HG02623 (cell line): ENCODE measurements at regions not wholly inside any gene's neighbourhood (a gene's known extent, or its start where the extent isn't known, plus 50 kb on each side); places are given as distances from the start of the nearest gene placed in this dataset.
"Not testable (repeated sequence)": the region's sequence is repeated elsewhere in the genome, so short reads cannot be mapped to it uniquely, and the experiment has no call there.

Experiments
- ATAC-seq: cut with Tn5 transposase; IDR thresholded peaks from one replicate; pipeline ENCODE4 v1.9.1; 2021; ENCODE audit warnings: moderate library complexity; ENCODE audit not compliant: unreplicated experiment

DNA sequence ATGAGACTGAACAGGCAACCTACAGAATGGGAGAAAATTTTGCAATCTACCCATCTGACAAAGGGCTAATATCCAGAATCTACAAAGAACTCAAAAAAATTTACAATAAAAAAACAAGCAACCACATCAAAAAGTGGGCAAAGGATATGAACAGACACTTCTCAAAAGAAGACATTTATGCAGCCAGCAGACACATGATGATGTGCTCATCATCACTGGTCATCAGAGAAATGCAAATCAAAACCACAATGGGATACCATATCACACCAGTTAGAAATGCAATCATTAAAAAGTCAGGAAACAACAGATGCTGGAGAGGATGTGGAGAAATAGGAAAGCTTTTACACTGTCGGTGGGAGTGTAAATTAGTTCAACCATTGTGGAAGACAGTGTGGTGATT, 51.7 kb upstream of the PAXBP1 start:
- not testable (repeated sequence) for ATAC-seq

GRCh38 chr21:32824950-32825349, 53.4 kb upstream of the PAXBP1 start:
- no peak for ATAC-seq

DNA sequence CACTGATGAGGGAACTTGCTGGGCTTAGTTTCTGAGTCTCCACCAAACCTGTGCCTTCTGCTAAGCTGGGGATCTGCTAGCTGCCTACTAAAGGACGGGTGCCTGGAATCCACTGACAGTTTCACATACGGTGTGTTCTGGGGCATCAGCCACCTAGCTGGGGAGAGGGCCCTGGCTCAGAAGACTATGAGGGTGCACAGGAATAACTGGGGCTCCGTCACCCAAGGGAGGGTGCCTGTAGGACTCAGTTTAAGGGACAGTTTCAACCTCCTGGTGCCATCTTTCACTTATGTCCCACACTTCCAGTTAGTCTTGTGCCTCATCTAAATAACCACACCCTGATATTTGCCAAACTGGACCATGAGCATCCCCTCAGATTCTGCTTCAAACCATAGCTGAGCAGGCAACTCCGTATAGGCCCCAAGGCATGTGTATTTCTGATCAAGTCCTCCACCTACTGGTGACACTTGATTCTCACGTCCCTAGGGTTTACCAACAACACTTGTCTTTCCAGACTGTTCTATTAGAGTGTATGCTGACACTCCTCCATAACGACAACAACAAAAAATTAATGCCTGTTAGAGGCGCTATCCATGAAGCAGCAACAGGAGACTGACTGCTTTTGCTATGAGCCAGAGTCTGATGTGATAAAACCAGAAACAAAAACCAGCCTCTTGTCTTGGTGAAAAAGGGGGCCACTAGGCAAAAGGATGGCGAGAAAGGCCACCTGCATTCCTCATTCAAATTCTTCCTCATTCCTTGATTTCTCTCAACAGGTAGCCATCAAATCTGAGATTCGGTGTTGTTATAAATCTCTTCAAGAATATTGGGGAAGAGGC, 55.0 kb upstream of the PAXBP1 start:
- peak; percentile 53 for ATAC-seq

GRCh38 chr21:32828908-32829307, 57.4 kb upstream of the PAXBP1 start:
- no peak for ATAC-seq

DNA sequence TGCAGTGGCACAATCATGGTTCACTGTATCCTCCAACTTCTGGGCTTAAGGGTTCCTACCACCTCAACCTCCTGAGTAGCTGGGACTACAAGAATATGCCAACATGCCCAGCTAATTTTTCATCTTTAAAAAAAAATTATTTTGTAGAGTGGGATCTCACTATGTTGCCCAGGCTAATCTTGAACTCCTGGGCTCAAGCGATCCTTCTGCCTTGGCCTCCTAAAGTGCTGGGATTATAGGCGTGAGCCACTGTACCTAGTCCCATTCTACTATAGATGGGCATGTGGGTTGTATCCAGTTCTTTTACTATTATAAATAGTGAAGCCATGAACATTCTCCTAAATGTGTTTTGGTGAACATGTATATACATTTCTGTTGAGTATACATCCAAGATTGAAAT, 57.9 kb upstream of the PAXBP1 start:
- ATAC-seq: no peak

- ATAC-seq: not testable (repeated sequence)
Measured at GRCh38 chr21:32831779-32832178, 60.2 kb upstream of the PAXBP1 start.

DNA sequence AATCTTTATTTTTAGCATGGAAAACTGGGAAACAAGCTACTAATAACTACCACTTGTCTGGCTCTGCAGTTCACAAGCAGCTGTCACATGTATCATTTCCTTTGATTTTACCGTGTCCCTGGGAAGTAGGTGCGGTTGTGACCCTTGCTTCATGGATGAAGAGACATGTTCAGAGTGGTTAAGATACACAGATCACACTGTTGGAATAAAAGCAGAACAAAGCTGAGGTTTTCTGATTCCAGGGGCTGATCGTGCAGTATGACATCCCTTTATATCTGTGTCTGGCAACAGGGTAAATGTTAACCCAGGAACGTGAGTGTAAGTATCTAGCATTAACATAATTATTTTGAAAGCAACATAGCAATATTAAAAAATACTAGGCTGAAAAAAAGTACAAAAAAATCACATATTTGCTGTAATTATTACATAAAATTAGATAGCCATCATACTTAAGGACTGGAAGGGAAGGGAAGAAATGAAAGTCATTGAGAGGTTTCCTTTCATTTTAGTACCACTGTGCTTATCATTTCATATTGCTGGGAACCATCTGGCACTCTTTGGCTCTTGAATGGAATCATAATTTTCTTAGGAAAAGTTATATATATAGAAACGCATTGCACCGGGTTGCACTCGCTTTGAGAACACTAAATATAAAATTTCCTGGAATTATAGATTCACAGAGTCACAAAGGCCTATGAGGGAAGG, 62.8 kb upstream of the PAXBP1 start:
- no peak for ATAC-seq

DNA sequence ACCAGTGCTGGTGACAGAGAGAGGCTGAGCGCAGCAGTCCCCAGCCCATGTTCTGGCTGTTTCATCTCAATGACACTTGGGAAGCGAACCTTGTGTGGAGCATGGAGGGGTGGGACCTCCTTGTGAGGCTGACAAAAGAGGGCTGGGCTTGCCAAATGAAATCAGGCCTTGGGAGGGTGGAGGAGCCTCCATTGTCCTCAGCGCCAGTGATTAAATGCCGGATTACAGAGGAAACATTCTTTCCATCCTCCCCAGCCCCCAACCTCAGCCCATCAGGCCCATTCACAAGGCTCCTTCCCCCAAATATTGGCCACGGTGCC, 63.3 kb upstream of the PAXBP1 start:
- ATAC-seq: no peak

- no peak for ATAC-seq
Measured at GRCh38 chr21:32842146-32842545, 70.6 kb upstream of the PAXBP1 start.

GRCh38 chr21:32843561-32843960, 72.0 kb upstream of the PAXBP1 start:
- no peak for ATAC-seq

DNA sequence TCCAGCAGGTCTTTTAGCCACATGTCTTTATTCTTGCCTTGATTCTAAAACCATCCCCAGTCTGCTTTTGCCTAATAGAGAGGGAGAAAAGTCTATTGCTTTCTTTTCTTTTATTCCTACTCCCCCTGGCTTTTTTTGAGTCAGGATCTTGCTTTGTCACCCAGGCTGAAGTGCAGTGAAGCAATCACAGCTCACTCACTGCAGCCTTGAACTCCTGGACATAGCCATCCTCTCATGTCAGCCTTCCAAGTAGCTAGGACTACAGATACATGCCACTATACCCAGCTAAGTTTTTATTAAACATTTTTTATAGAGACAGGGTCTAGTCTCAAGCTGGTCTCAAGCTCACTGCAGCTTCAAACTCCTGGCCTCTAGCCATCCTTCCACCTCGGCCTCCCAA, 72.5 kb upstream of the PAXBP1 start:
- no peak for ATAC-seq

DNA sequence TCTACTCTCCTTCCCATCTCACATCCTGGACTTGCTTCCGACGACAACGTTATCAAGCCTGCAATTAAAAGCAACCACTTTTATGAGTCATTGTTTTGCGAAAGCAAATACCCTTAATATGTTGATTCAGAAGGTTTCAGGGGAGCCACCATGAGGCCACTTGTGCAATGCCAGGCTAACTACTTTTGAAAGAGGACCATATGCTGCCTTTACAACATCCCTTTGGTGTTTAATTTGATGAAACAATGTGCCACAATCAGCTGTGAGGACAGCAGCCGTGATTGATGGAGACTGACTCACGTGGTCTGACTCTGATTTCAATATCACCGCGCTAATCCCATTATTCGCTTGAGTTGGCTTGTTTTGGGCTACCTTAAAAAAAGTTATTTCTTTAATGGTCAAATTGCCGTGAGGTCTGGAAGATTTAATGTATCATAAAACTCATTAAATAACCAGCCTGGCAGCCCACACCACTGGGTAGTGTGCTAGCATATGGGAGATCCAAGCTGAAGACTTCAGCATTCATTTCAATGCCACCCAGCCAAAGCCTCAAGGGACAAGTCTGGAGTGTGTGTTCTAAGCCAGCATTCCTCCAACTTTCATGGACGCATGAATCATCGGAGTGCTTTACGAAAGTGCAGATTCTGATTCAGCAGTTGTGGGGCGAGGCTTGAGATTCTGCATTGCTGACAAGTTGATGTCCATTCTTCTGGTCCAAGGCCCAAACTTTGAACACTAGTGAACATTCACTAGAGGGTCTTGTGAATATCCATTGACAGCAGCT, 73.3 kb upstream of the PAXBP1 start:
- ATAC-seq: no peak

DNA sequence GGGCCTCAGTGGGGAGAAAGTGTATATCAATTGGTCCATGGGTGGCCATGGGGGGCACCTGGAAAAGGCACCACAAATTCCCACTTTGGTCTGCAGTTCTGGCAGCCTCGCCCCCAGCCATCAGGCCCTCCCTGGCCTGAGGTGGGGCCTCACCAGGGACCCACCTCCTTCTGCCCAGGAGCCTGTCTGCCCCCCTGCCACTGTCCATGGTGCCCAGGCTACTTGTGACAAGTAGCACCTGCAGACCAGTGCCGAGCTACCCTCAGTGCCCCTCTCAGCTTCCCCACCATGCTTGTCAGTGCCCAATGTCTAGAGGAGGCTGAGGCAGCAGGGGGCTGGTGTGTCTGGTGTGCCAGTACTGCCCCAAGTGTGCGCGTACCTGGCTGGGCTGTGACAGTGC, 87.1 kb upstream of the PAXBP1 start:
- no peak for ATAC-seq

- ATAC-seq: no peak
Measured at GRCh38 chr21:32860399-32860798, 88.8 kb upstream of the PAXBP1 start.

DNA sequence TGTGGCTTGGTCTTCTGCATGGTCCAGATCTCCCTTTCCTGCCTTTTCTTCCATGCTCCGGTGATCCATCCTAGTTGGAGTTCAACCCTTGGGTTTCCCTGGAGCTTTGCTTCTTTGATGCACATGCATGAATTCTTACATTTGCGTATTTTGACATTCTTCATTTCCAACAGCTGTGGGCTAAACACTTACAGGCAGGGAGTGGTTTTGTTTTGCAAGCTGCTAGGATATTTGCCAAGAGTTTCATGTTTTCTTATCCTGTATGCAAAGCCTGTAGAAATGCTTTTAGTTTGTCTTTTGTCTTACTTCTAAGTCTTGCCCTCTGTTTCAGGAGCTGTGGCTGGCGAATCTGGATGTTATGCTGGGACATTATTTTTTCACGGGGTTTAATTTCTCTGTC, 90.3 kb upstream of the PAXBP1 start:
- no peak for ATAC-seq

DNA sequence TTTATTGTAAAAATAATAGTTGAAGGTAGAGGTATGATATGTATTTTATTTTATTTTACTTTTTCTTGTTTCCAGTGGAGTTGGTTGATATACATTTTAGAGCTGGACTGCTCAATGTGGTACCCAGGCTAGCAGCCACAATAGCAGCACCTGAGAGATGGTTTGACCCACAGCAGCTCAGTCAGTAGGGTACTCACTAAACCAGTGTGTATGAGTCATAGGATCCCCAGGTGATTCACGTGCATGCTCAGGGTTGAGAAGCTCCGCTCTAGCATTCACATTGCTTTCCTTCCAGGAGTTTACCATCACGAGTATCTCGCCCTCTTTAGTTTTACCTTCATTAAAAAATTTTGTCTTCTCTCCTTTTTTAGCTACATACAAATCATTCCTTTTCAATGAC, 96.0 kb upstream of the PAXBP1 start:
- no peak for ATAC-seq

DNA sequence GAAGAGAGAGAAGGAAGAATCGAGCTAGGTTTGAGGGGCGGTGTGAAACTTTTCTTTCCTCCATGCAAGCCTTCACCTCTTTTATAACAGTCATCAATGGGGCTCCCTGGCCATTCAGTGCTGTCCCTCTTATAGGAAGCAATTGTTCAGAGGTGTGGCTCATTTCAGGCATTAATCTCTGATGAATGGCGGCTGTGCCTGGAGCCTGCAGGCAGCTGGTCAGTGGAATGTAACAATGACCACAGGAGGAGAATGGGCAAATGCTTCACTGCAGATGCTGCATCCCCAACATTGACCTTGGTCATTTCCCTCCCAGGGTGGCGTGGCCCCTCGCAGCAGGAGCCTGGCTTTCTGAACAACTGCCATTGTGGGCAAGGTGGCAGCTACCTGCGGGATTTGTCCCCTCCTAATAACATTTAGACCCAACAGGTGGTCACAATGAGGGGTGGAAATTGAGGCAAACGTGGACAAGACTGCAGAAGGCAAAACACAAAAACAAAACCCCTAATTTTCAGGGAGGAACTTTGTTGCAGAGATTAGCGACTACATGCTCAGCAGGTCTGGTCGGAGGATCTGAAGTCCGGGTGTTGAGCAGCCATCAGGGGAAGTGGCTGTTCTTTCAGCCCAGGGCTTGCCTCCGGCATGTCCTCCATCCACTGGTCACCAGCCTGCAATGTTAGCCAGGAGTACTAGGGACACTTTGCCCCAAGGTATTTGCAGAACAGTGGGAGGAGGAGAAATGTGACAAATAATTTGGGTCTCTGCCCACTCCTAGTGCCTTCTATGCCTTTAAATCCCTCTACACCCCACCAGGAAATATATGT, 97.3 kb upstream of the PAXBP1 start:
- no peak for ATAC-seq

GRCh38 chr21:32869459-32869858, 97.9 kb upstream of the PAXBP1 start:
- no peak for ATAC-seq

GRCh38 chr21:32876426-32876825, 104.9 kb upstream of the PAXBP1 start:
- ATAC-seq: no peak

GRCh38 chr21:32877888-32878287, 106.3 kb upstream of the PAXBP1 start:
- ATAC-seq: not testable (repeated sequence)

- ATAC-seq: no peak
Measured at GRCh38 chr21:32878661-32879060, 107.1 kb upstream of the PAXBP1 start.
